GM10266 (cell line): ENCODE measurements at regions not wholly inside any gene's neighbourhood (a gene's known extent, or its start where the extent isn't known, plus 50 kb on each side); places are given as distances from the start of the nearest gene placed in this dataset.

Experiments used
- DNase-seq: peaks from one replicate; pipeline ENCODE4 v3.0.0; 2012; ENCODE audit errors: extremely low spot score
- TF ChIP-seq, protein P1 (sequence below): IDR thresholded peaks from 2 replicates; pipeline ENCODE4 v1.5.1; 2012; ENCODE audit warnings: mild to moderate bottlenecking, low read depth; ENCODE audit not compliant: control insufficient read depth, insufficient read depth; ENCODE audit errors: missing control alignments

DNA sequence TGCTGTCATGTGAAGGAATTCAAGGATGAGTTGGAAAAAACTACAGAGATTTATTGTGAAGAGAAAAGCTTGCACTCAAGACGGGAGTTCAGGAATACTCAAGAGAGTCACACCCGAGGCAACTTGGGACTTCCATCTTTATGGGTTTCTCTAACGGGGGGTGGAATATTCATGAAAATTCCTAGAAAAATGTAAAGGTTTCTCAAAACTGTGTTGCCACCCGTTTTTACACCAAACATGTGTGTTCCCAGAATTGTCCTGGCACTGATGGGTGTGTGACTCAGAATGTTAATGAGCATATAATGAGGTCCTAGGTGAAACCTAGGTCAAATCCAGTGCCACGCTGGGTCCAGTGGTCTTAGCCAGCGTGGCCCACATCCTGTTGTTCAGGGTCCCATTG, 381.5 kb downstream of the CDH26 start:
- no peak for DNase-seq
- TF ChIP-seq, protein P1, sequence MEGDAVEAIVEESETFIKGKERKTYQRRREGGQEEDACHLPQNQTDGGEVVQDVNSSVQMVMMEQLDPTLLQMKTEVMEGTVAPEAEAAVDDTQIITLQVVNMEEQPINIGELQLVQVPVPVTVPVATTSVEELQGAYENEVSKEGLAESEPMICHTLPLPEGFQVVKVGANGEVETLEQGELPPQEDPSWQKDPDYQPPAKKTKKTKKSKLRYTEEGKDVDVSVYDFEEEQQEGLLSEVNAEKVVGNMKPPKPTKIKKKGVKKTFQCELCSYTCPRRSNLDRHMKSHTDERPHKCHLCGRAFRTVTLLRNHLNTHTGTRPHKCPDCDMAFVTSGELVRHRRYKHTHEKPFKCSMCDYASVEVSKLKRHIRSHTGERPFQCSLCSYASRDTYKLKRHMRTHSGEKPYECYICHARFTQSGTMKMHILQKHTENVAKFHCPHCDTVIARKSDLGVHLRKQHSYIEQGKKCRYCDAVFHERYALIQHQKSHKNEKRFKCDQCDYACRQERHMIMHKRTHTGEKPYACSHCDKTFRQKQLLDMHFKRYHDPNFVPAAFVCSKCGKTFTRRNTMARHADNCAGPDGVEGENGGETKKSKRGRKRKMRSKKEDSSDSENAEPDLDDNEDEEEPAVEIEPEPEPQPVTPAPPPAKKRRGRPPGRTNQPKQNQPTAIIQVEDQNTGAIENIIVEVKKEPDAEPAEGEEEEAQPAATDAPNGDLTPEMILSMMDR: no peak

DNA sequence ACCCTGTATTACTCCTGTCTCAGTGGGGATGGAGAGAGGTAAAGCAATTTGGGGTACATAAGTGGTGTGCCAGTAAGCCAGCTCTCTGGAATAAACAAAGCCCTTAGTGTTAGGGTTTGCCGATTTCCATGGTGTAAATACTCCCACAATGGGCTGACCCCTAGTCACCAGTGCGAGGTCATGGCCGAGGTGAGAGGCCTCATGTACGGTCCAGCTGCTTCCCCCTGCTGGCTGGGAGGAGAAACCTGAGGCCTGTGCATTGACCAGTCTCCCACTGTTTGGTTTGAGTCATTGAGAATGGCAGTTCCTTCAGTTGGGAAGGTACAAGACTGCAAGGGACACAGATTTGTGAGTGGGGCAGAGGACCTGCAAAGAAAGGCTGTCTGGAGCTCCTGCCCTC, 382.0 kb downstream of the CDH26 start:
- DNase-seq: no peak
- TF ChIP-seq, protein P1: no peak

DNA sequence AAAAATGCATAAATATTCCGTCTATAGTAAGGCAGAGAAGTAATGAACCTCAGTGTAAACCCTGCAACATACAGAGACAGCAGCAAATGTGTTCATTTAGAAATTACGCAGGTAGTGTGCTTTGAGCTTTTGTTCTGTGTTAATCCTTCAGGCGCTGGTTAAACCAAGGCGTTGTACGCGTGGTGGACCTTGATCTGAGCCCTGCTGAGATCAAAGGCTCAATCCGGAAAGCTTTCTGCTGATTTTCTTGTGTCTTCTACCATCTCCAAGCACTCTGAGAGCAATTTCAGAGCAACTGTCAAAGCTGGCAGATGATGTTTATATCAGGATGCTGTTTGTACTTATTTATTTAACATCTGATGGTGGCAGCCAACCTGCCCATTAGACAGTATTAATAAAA, 382.8 kb downstream of the CDH26 start:
- DNase-seq: no peak
- TF ChIP-seq, protein P1: no peak

DNA sequence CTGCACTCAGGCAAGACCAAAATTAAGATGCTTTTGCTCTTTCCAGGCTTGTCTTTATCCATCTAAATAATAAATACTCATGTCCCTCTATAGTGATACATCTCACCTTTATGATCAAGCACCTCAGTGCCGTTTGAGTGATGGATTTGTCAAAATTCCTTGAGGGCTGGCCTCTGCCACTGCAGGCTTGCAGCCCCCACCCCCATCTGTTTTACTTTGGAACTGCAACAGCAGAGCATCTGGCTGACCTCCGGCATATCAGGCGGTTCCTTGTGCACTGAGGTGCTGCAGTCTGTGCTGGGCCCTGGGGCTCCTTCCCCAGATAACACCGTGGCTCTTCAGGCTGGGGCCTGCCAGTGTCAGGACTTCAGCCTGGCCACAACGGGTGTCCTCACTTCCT, 386.9 kb downstream of the CDH26 start:
- TF ChIP-seq, protein P1: no peak
- no peak for DNase-seq

DNA sequence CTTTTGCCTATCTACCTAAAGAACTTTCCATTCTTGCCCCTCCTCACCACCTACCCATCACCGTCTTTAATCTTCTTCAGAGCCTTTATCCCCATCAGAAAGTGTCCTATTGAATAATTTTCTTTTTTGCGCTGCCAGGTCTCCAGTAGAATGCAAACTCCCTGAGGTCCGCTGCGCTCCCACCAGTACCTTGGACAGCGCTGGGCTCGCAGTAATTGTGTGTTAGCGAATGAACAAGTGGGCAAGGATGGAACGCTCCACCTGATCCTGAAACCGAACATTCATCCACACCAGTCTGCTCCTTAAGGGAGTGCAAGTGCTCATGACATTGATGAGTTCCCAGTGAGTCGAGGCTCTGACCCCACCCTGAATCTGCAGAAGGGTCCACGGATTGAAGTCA, 391.2 kb downstream of the CDH26 start:
- no peak for DNase-seq
- TF ChIP-seq, protein P1: no peak

DNA sequence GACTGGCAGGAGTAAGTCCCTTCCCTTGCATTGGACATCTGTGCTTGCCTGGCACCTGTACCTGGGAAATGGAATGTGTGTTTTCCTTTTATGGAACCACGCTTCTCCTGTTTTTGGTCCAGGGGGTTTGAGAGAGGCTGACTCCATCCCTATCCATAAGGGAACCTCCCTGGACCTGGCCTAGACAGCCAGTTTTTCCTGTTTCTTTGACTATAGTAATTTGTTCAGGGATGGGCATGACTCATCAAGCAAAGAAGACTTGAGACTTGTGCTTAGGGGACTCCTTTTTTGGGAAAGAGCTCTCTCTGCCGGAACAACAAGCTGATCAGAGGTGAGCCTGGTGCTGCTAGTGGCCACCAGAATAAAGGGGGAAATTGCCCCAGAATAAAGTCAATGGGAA, 393.8 kb downstream of the CDH26 start:
- no peak for DNase-seq
- TF ChIP-seq, protein P1: no peak

DNA sequence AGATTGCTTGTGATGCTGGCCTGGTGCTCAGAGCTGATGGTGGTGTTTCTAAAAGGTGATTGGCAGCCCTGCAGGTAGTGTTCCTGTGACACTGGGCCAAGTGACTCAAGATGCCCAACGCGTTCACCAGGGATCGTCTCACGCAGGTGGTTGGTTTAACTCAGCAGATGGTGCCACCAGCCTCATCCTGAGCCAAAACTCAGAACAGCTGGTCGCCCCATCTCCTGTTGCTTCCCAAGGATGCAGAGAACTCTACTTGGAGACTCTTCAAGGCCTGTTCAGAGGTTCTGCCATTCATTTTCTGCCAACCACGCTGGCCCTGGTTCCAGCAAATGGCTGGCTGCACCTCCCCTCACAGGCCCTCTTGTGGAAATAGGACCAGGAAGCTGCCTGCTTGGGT, 394.4 kb downstream of the CDH26 start:
- TF ChIP-seq, protein P1: no peak

More for the DNA sequence above, 394.4 kb downstream of the CDH26 start:
- no peak for DNase-seq
